ENCODE measurements at regions not wholly inside any gene's neighbourhood (a gene's known extent, or its start where the extent isn't known, plus 50 kb on each side); places are given as distances from the start of the nearest gene placed in this dataset.

- Histone ChIP-seq H3K36me3 (ENCODE audit: control insufficient read depth in 1 of 2, insufficient read depth in 2 of 2, low read length in 2 of 2) (no peaks in the 10 kb centered on the region), H2AFZ (ENCODE audit: low read depth, low read length, poor library complexity, severe bottlenecking) (no peak overlapping the region), H4K20me1 (ENCODE audit: insufficient read depth) (no peaks in the 10 kb centered on the region), H3K79me2 (ENCODE audit: insufficient read depth, low read length) (no peaks in the 10 kb centered on the region), H3K4me3 (replicated peaks in 1 of 2; ENCODE audit: low read depth in 1 of 2, low read length in 2 of 2) (no peak overlapping the region), H3K27me3 (ENCODE audit: insufficient read depth, low read length) (no peaks in the 10 kb centered on the region), H3K9me2 (ENCODE audit: insufficient read depth) (no peaks in the 10 kb centered on the region), H3K9ac (ENCODE audit: low read length) (no peak overlapping the region), H3K4me2 (ENCODE audit: low read length) (no peak overlapping the region), H3K27ac (ENCODE audit: low read depth, low read length) (no peak overlapping the region), H3K4me1 (ENCODE audit: control insufficient read depth in 1 of 2, insufficient read depth in 2 of 2, low read length in 2 of 2) (no peaks in the 10 kb centered on the region), H3K9me3 (ENCODE audit: control insufficient read depth in 1 of 2, insufficient read depth in 1 of 2, low read depth in 1 of 2, low read length in 2 of 2) (no peaks in the 10 kb centered on the region)
- no TSS peak for BruUV-seq (replicated peaks)
- ChIA-PET RAD21 (ENCODE audit: low non-redundant PET in 1 of 2, low total read pairs in 2 of 2, uncharacterized antibody in 2 of 2, unreplicated experiment in 2 of 2) (no interaction called here), POLR2A (no interaction called here), CTCF (no interaction called here)
- TF ChIP-seq CEBPB (IDR thresholded peaks at IDR 0.05; ENCODE audit: low read depth) (no peak), CTCF (IDR thresholded peaks at IDR 0.05 in 2 of 3, conservative IDR thresholded peaks at IDR 0.05 in 1 of 3; ENCODE audit: borderline replicate concordance in 1 of 3, insufficient read depth in 1 of 3, low read depth in 2 of 3, low read length in 2 of 3) (no peak), CBX3 (IDR thresholded peaks at IDR 0.05; ENCODE audit: low read depth) (no peak), RAD21 (IDR thresholded peaks at IDR 0.05; ENCODE audit: low read depth) (no peak), ZFX (IDR thresholded peaks at IDR 0.05) (no peak), SRF (IDR thresholded peaks at IDR 0.05; ENCODE audit: low read depth) (no peak), POLR2AphosphoS5 (IDR thresholded peaks at IDR 0.05; ENCODE audit: low read depth, low read length) (no peak), EZH2 (IDR thresholded peaks at IDR 0.05) (no peak), TCF7L2 (IDR thresholded peaks at IDR 0.05; ENCODE audit: borderline replicate concordance, extremely low read depth, insufficient read depth, insufficient read length) (no peak), EZH2phosphoT487 (IDR thresholded peaks at IDR 0.05; ENCODE audit: borderline replicate concordance) (no peak), JUND (IDR thresholded peaks at IDR 0.05) (no peak), POLR2A (IDR thresholded peaks at IDR 0.05; ENCODE audit: borderline replicate concordance, extremely low read depth, insufficient read depth, insufficient read length) (no peak), ELF1 (IDR thresholded peaks at IDR 0.05; ENCODE audit: borderline replicate concordance, low read depth) (no peak), EGR1 (IDR thresholded peaks at IDR 0.05; ENCODE audit: low read depth) (no peak), FOSL1 (IDR thresholded peaks at IDR 0.05; ENCODE audit: low read depth) (no peak), ZNF274 (IDR thresholded peaks at IDR 0.05; ENCODE audit: low read depth, low read length) (no peak)
- DNase-seq (ENCODE audit: low read depth, low spot score) (no peak), ATAC-seq (no peak)
- intact Hi-C loops (cut with micrococcal nuclease) = no loop called here
Observed at GRCh38 chr7:13489386-13489785, 500.1 kb downstream of the ETV1 start.

Data from HCT116 (cell line).